Activated CD8-positive, alpha-beta memory T cell treated with anti-CD3 and anti-CD28 coated beads, Interleukin-2, amount 10 ng/mL, durations not matched to agents 7 days and 5 days (primary cell): ENCODE measurements at regions not wholly inside any gene's neighbourhood (a gene's known extent, or its start where the extent isn't known, plus 50 kb on each side); places are given as distances from the start of the nearest gene placed in this dataset.
"Not testable (repeated sequence)": the region's sequence is repeated elsewhere in the genome, so short reads cannot be mapped to it uniquely, and the experiment has no call there.

Experiments used
- ATAC-seq: fragments of 150-1000 bp; cut with Tn5 transposase; one replicate; pipeline ENCODE4 v1.10.0; 2021; ENCODE audit warnings: moderate library complexity
- CTCF ChIA-PET: fragments of 350-600 bp; sonication (Branson Sonifier 250); formaldehyde crosslinking; loops from one replicate; lab custom pipeline; 2021; ENCODE audit warnings: antibody characterized with exemption; lab: Charles Lee
- DNase-seq: peaks from one replicate; pipeline ENCODE4 v3.0.0-alpha.2; 2020
- H3K27ac Mint-ChIP-seq: one replicate; pipeline ENCODE4 v1.8.0; 2021; ENCODE audit warnings: mild to moderate bottlenecking, mixed read lengths
- H3K27me3 Mint-ChIP-seq: one replicate; pipeline ENCODE4 v1.8.0; 2021; ENCODE audit warnings: mixed read lengths
- H3K36me3 Mint-ChIP-seq: one replicate; pipeline ENCODE4 v1.8.0; 2021; ENCODE audit warnings: mild to moderate bottlenecking, mixed read lengths
- H3K4me1 Mint-ChIP-seq: one replicate; pipeline ENCODE4 v1.8.0; 2021; ENCODE audit warnings: mixed read lengths
- H3K4me3 Mint-ChIP-seq: one replicate; pipeline ENCODE4 v1.8.0; 2021; ENCODE audit warnings: mild to moderate bottlenecking, moderate library complexity, mixed read lengths
- H3K9me3 Mint-ChIP-seq: one replicate; pipeline ENCODE4 v1.8.0; 2022; ENCODE audit warnings: low read depth, mixed read lengths

DNA sequence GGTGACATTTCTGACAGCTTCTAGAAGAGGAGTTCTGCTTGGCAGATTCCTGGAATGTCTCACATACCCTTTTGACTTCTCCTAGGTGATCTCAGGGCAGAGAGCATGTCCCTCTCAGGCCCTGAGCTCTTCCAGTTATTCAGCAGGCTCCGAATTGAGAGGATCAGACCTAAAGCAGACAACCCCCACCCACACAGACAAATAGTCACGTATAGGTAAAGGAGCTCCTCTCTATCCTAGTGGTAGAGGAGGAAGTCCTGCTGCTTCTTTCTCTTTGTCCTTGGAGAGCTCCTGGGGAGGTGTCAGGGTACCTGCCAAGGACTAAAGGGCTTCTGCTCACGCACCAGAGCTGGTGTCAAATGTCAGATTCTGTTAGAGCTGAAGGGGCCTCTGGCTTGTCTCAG is 128.1 kb downstream of the IER5 start:
- no peaks in the 10 kb centered on the region for H3K36me3 Mint-ChIP-seq
- DNase-seq = no peak
- no peaks in the 10 kb centered on the region for H3K9me3 Mint-ChIP-seq
- H3K4me3 Mint-ChIP-seq = no peak overlapping the region
- no peak for ATAC-seq
- peaks cover 20% of the 10 kb centered on the region for H3K27me3 Mint-ChIP-seq
- CTCF ChIA-PET = interaction anchor here (1.9 kb wide), 1 partner anchor 208 kb away, joined by 5 read pairs; no protein-coding TSS in a partner anchor
- H3K27ac Mint-ChIP-seq = no peak overlapping the region
- H3K4me1 Mint-ChIP-seq = no peaks in the 10 kb centered on the region

GRCh38 chr1:181219938-181220337 is 131.4 kb downstream of the IER5 start:
- CTCF ChIA-PET = no interaction called here
- Mint-ChIP-seq H3K27me3 (no peaks in the 10 kb centered on the region), H3K9me3 (peaks cover 5% of the 10 kb centered on the region), H3K4me3 (no peak overlapping the region), H3K36me3 (peaks cover 1% of the 10 kb centered on the region), H3K27ac (no peak overlapping the region), H3K4me1 (no peaks in the 10 kb centered on the region)
- DNase-seq (no peak), ATAC-seq (no peak)

- no peak overlapping the region for H3K4me3 Mint-ChIP-seq
- no peak overlapping the region for H3K27ac Mint-ChIP-seq
- CTCF ChIA-PET = no interaction called here
- no peak for DNase-seq
- ATAC-seq = no peak
- H3K27me3 Mint-ChIP-seq = no peaks in the 10 kb centered on the region
- H3K4me1 Mint-ChIP-seq = no peaks in the 10 kb centered on the region
- H3K36me3 Mint-ChIP-seq = peaks cover 1% of the 10 kb centered on the region
- H3K9me3 Mint-ChIP-seq = peaks cover 5% of the 10 kb centered on the region
Measured at GRCh38 chr1:181221078-181221477, 132.6 kb downstream of the IER5 start.

DNA sequence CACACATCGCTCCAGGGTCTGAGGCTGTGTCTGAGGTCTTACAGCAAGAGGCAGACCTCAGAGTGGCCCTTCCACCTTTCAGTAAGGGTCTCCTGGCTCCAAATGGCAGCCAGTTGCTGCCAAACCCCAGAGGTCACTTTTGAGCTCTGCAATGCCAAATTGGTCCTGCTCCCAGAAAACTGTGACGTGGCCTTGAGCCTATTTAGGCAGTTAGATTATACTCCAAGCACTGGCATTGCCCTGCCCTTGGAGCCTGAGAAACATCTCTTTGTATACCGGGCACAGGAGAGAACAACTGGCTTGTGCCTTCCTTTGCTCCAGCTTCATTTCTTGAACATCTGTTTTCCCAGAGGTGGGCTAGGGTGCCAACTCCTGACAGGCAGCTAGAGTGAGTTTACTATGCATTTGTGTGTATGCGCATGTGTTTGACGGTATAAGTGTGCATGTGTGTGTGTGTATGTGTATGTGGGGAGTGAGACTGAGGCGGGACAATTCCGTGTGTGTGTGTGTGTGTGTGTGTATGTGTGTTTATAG is 134.5 kb downstream of the IER5 start:
- peaks cover 1% of the 10 kb centered on the region for H3K36me3 Mint-ChIP-seq
- no peak overlapping the region for H3K27ac Mint-ChIP-seq
- DNase-seq (no peak), ATAC-seq (no peak)
- no peaks in the 10 kb centered on the region for H3K4me1 Mint-ChIP-seq
- H3K4me3 Mint-ChIP-seq = no peak overlapping the region
- peaks cover 8% of the 10 kb centered on the region for H3K9me3 Mint-ChIP-seq
- no peaks in the 10 kb centered on the region for H3K27me3 Mint-ChIP-seq
- CTCF ChIA-PET = interaction anchor here (0.6 to 0.8 kb wide), 2 partner anchors 33 to 176 kb away, joined by 3 to 4 read pairs; no protein-coding TSS in a partner anchor

DNA sequence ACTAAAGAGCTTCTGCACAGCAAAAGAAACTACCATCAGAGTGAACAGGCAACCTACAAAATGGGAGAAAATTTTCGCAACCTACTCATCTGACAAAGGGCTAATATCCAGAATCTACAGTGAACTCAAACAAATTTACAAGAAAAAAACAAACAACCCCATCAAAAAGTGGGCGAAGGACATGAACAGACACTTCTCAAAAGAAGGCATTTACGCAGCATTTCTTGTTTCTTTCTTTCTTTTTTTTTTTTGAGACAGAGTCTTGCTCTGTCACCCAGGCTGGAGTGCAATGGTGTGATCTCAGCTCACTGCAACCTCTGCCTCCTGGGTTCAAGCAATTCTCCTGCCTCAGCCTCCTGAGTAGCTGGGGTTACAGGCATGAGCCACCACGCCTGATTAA is 138.2 kb downstream of the IER5 start:
- H3K4me1 Mint-ChIP-seq, H3K27ac Mint-ChIP-seq, DNase-seq, H3K4me3 Mint-ChIP-seq, ATAC-seq, H3K9me3 Mint-ChIP-seq, H3K36me3 Mint-ChIP-seq, H3K27me3 Mint-ChIP-seq, CTCF ChIA-PET: not testable (repeated sequence)

DNA sequence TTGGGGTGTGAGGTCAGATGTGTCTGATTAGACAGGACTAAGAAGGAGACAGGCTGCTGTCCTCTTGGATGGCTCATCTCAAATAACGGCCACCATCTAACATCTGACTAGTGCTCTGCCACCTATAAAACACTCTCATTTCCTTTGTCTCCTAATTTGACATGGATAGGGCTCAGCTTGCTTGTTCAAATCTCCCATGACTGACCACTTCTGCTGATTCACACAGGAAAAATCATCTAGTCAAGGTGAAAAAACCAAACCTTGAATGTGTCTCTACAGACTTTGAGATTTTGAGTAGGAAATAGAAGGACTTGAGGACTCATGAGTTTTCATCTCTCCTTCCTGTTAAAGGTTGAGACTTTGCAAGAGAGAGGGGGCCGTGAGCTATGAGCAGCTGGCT is 150.6 kb downstream of the IER5 start:
- no peaks in the 10 kb centered on the region for H3K4me1 Mint-ChIP-seq
- CTCF ChIA-PET = no interaction called here

GRCh38 chr1:181246320-181246719 is 157.8 kb downstream of the IER5 start:
- H3K36me3 Mint-ChIP-seq, H3K4me3 Mint-ChIP-seq, H3K27me3 Mint-ChIP-seq, H3K27ac Mint-ChIP-seq, DNase-seq, H3K4me1 Mint-ChIP-seq, CTCF ChIA-PET, ATAC-seq, H3K9me3 Mint-ChIP-seq: not testable (repeated sequence)

More for the DNA sequence above, 150.6 kb downstream of the IER5 start:
- Mint-ChIP-seq H3K27me3 (peaks cover 5% of the 10 kb centered on the region), H3K27ac (no peak overlapping the region), H3K36me3 (no peaks in the 10 kb centered on the region), H3K9me3 (peaks cover 2% of the 10 kb centered on the region), H3K4me3 (no peak overlapping the region)
- DNase-seq = no peak
- no peak for ATAC-seq

GRCh38 chr1:181248361-181248760 is 159.9 kb downstream of the IER5 start:
- ATAC-seq, H3K4me1 Mint-ChIP-seq, H3K9me3 Mint-ChIP-seq, H3K4me3 Mint-ChIP-seq, H3K27ac Mint-ChIP-seq, DNase-seq, CTCF ChIA-PET, H3K36me3 Mint-ChIP-seq: not testable (repeated sequence)
- peaks cover 13% of the 10 kb centered on the region for H3K27me3 Mint-ChIP-seq

GRCh38 chr1:181249186-181249585 is 160.7 kb downstream of the IER5 start:
- Mint-ChIP-seq H3K27ac (no peak overlapping the region), H3K4me3 (no peak overlapping the region), H3K36me3 (no peaks in the 10 kb centered on the region), H3K9me3 (peaks cover 2% of the 10 kb centered on the region), H3K4me1 (no peaks in the 10 kb centered on the region), H3K27me3 (peaks cover 13% of the 10 kb centered on the region)
- no peak for ATAC-seq
- CTCF ChIA-PET = no interaction called here
- DNase-seq = no peak

DNA sequence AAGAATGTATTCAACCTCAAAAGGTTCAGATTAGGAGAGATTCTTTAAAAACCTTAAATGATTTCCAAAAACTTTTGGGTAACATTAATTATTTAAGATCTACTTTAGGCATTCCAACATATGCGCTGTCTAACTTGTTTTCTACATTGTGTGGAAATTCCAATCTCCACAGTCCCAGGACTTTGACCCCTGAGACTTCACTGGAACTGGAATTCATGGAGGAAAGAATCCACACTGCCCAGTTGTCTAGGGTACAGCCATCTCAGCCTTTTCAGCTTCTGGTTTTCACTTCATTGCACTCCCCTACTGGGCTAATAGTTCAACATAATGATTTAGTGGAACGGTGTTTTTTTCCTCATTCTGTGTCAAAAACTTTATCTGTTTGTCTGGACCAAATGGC is 161.5 kb downstream of the IER5 start:
- CTCF ChIA-PET = no interaction called here
- no peak overlapping the region for H3K27ac Mint-ChIP-seq
- peaks cover 2% of the 10 kb centered on the region for H3K9me3 Mint-ChIP-seq
- H3K27me3 Mint-ChIP-seq = peaks cover 13% of the 10 kb centered on the region
- no peaks in the 10 kb centered on the region for H3K36me3 Mint-ChIP-seq
- no peaks in the 10 kb centered on the region for H3K4me1 Mint-ChIP-seq
- no peak overlapping the region for H3K4me3 Mint-ChIP-seq
- ATAC-seq = no peak
- no peak for DNase-seq

GRCh38 chr1:181251001-181251712 is 162.7 kb downstream of the IER5 start:
- CTCF ChIA-PET = no interaction called here
- Mint-ChIP-seq H3K4me3 (no peak overlapping the region), H3K4me1 (no peaks in the 10 kb centered on the region), H3K27me3 (peaks cover 13% of the 10 kb centered on the region), H3K9me3 (peaks cover 2% of the 10 kb centered on the region), H3K36me3 (no peaks in the 10 kb centered on the region), H3K27ac (no peak overlapping the region)
- ATAC-seq = no peak
- no peak for DNase-seq

GRCh38 chr1:181251713-181252075 is 163.2 kb downstream of the IER5 start:
- peaks cover 2% of the 10 kb centered on the region for H3K9me3 Mint-ChIP-seq
- H3K36me3 Mint-ChIP-seq = no peaks in the 10 kb centered on the region

DNA sequence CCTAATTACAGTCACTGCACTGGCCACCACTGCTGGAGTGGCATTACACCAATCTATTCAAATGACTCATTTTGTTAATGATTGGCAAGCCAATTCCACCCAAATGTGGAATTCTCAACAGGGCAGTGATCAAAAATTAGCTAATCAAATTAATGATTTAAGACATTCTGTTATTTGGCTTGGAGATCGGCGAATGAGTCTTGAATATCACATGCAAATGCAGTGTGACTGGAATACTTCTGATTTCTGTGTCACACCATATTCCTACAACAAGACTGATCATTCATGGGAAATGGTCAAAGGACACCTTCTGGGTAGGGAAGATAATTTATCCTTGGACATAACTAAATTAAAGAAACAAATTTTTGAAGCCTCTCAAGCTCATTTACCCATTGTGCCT is 165.1 kb downstream of the IER5 start:
- H3K9me3 Mint-ChIP-seq, H3K27ac Mint-ChIP-seq, H3K36me3 Mint-ChIP-seq, H3K4me1 Mint-ChIP-seq, CTCF ChIA-PET, DNase-seq, H3K4me3 Mint-ChIP-seq, ATAC-seq: not testable (repeated sequence)
- H3K27me3 Mint-ChIP-seq = peaks cover 23% of the 10 kb centered on the region

More at GRCh38 chr1:181251713-181252075, 163.2 kb downstream of the IER5 start:
- no peak overlapping the region for H3K4me3 Mint-ChIP-seq
- CTCF ChIA-PET = no interaction called here
- no peaks in the 10 kb centered on the region for H3K4me1 Mint-ChIP-seq
- ATAC-seq (no peak), DNase-seq (no peak)
- no peak overlapping the region for H3K27ac Mint-ChIP-seq
- peaks cover 18% of the 10 kb centered on the region for H3K27me3 Mint-ChIP-seq

- no peak for DNase-seq
- Mint-ChIP-seq H3K36me3 (no peaks in the 10 kb centered on the region), H3K27me3 (peaks cover 20% of the 10 kb centered on the region), H3K9me3 (peaks cover 2% of the 10 kb centered on the region), H3K4me1 (no peaks in the 10 kb centered on the region), H3K4me3 (no peak overlapping the region), H3K27ac (no peak overlapping the region)
- no peak for ATAC-seq
- CTCF ChIA-PET = no interaction called here
Measured at GRCh38 chr1:181255270-181255929, 166.9 kb downstream of the IER5 start.
